H1 (cell line): ENCODE measurements at regions not wholly inside any gene's neighbourhood (a gene's known extent, or its start where the extent isn't known, plus 50 kb on each side); places are given as distances from the start of the nearest gene placed in this dataset.
"Not testable (repeated sequence)": the region's sequence is repeated elsewhere in the genome, so short reads cannot be mapped to it uniquely, and the experiment has no call there.

Experiments used
- CTCF ChIA-PET: fragments of 300-600 bp; sonication (Branson Sonifier 250); formaldehyde crosslinking; loops from one replicate; lab custom pipeline; 2021; ENCODE audit not compliant: partially characterized antibody; lab: Charles Lee
- POLR2A ChIA-PET: fragments of 300-600 bp; sonication (Branson Sonifier 250); formaldehyde crosslinking; loops from one replicate; lab custom pipeline; 2021; ENCODE audit warnings: inconsistent platforms; ENCODE audit not compliant: partially characterized antibody; lab: Charles Lee
- DNase-seq, 2 experiments: peaks; one replicate each; pipeline versions ENCODE4 v3.0.0 to v3.0.0-alpha.2; 2010 to 2022; ENCODE audit warnings: low spot score in 2 of 2, low read depth in 1 of 2, mixed read lengths in 1 of 2
- FAIRE-seq: peaks from 2 replicates; lab custom pipeline; 2011; peaks lifted over from hg19 to GRCh38; lab: Jason Lieb, UNC
- H2AFZ ChIP-seq: 2 replicates; pipeline ENCODE4 v1.8.1; 2012; ENCODE audit warnings: low read length, inconsistent platforms
- H2AK5ac ChIP-seq: 2 replicates; pipeline ENCODE4 v1.6.1; 2013; ENCODE audit warnings: low read depth, low read length
- H2BK120ac ChIP-seq: replicated peaks from 2 replicates; pipeline ENCODE3; 2013; ENCODE audit warnings: low read depth, low read length, inconsistent platforms
- H2BK12ac ChIP-seq: 2 replicates; pipeline ENCODE4 v1.6.1; 2013; ENCODE audit warnings: low read depth, low read length
- H2BK15ac ChIP-seq: 2 replicates; pipeline ENCODE4 v1.6.1; 2013; ENCODE audit warnings: low read length
- H2BK20ac ChIP-seq: 2 replicates; pipeline ENCODE4 v1.6.1; 2013; ENCODE audit warnings: low read length
- H2BK5ac ChIP-seq: 2 replicates; pipeline ENCODE4 v1.6.1; 2013; ENCODE audit warnings: low read depth, low read length
- H3K14ac ChIP-seq: 2 replicates; pipeline ENCODE4 v1.6.1; 2013; ENCODE audit warnings: inconsistent platforms; ENCODE audit not compliant: insufficient read length
- H3K18ac ChIP-seq: 2 replicates; pipeline ENCODE4 v1.6.1; 2013; ENCODE audit warnings: low read length; ENCODE audit errors: extremely low read depth
- H3K23ac ChIP-seq: 2 replicates; pipeline ENCODE4 v1.6.1; 2013; ENCODE audit warnings: inconsistent platforms; ENCODE audit not compliant: insufficient read length
- H3K23me2 ChIP-seq: 2 replicates; pipeline ENCODE4 v1.6.1; 2013; ENCODE audit warnings: low read depth, low read length
- H3K27ac ChIP-seq: 2 replicates; pipeline ENCODE4 v1.6.1; 2011; ENCODE audit warnings: low read depth, low read length, inconsistent platforms
- H3K27me3 ChIP-seq, 4 experiments: replicated peaks in 1 of 4; 1 replicate in 1 of 4; 2 replicates in 3 of 4; pipeline versions ENCODE4 v1.6.1 to v1.8.1; 2011 to 2013; ENCODE audit warnings: low read length in 3 of 4, mild to moderate bottlenecking in 3 of 4, inconsistent platforms in 2 of 4, mixed read lengths in 2 of 4, moderate library complexity in 1 of 4; ENCODE audit not compliant: control insufficient read depth in 3 of 4, insufficient read depth in 3 of 4; ENCODE audit errors: extremely low read depth in 1 of 4
- H3K36me3 ChIP-seq, 4 experiments: 2 replicates each; pipeline versions ENCODE4 v1.6.1 to v1.8.1; 2011 to 2013; ENCODE audit warnings: mild to moderate bottlenecking in 4 of 4, low read length in 3 of 4, moderate library complexity in 2 of 4, control low read depth in 1 of 4, inconsistent platforms in 1 of 4; ENCODE audit not compliant: insufficient read depth in 4 of 4, control insufficient read depth in 2 of 4
- H3K4ac ChIP-seq: replicated peaks from 2 replicates; pipeline ENCODE3; 2013; ENCODE audit warnings: low read length, low read depth, mixed read lengths, inconsistent platforms; ENCODE audit not compliant: insufficient read length
- H3K4me1 ChIP-seq, 4 experiments: replicated peaks in 1 of 4; 1 replicate in 1 of 4; 2 replicates in 3 of 4; pipeline versions ENCODE4 v1.6.1 to v1.8.1; 2011 to 2013; ENCODE audit warnings: low read length in 3 of 4, inconsistent platforms in 2 of 4, mixed read lengths in 1 of 4; ENCODE audit not compliant: insufficient read depth in 4 of 4, control insufficient read depth in 3 of 4
- H3K4me2 ChIP-seq, 2 experiments: 2 replicates each; pipeline versions ENCODE4 v1.6.1 to v1.8.1; 2011 to 2013; ENCODE audit warnings: low read depth in 2 of 2, low read length in 2 of 2, control low read depth in 1 of 2, inconsistent platforms in 1 of 2, mild to moderate bottlenecking in 1 of 2; ENCODE audit not compliant: insufficient read depth in 1 of 2
- H3K4me3 ChIP-seq, 4 experiments: fragments of 200-600, 300-600 bp in 1 of 4; sonication (generic), shearing (Covaris generic), sonication (Bioruptor Twin) in 1 of 4; 2 replicates each; pipeline versions ENCODE4 v1.5.1 to v1.8.1; 2011 to 2016; ENCODE audit warnings: low read length in 4 of 4, low read depth in 3 of 4, control low read depth in 2 of 4, inconsistent platforms in 2 of 4, mild to moderate bottlenecking in 2 of 4, mixed read lengths in 1 of 4, moderate library complexity in 1 of 4; ENCODE audit not compliant: insufficient read depth in 2 of 4; ENCODE audit errors: extremely low read depth in 1 of 4
- H3K56ac ChIP-seq: replicated peaks from 2 replicates; pipeline ENCODE3; 2013; ENCODE audit warnings: low read depth, mild to moderate bottlenecking, mixed read lengths, low read length, inconsistent platforms; ENCODE audit not compliant: insufficient read length
- H3K79me1 ChIP-seq: 2 replicates; pipeline ENCODE4 v1.6.1; 2013; ENCODE audit warnings: low read depth, low read length, control low read depth
- H3K79me2 ChIP-seq, 2 experiments: 2 replicates each; pipeline versions ENCODE4 v1.6.1 to v1.8.1; 2012 to 2013; ENCODE audit warnings: low read length in 2 of 2, mild to moderate bottlenecking in 2 of 2, inconsistent platforms in 1 of 2; ENCODE audit not compliant: insufficient read depth in 2 of 2, control insufficient read depth in 1 of 2
- H3K9ac ChIP-seq, 4 experiments: replicated peaks in 1 of 4; 1 replicate in 1 of 4; 2 replicates in 3 of 4; pipeline versions ENCODE4 v1.6.1 to v1.8.1; 2011 to 2013; ENCODE audit warnings: low read depth in 3 of 4, low read length in 3 of 4, control low read depth in 2 of 4, mild to moderate bottlenecking in 2 of 4, moderate library complexity in 2 of 4, inconsistent platforms in 1 of 4; ENCODE audit errors: extremely low read depth in 1 of 4
- H3K9me3 ChIP-seq, 2 experiments: 2 replicates each; pipeline versions ENCODE4 v1.6.1 to v1.8.1; 2012 to 2013; ENCODE audit warnings: mild to moderate bottlenecking in 2 of 2, moderate library complexity in 2 of 2, control low read depth in 1 of 2, inconsistent platforms in 1 of 2, low read depth in 1 of 2, low read length in 1 of 2, mixed read lengths in 1 of 2; ENCODE audit not compliant: insufficient read depth in 2 of 2
- H4K20me1 ChIP-seq, 2 experiments: replicated peaks in 1 of 2; 2 replicates each; pipeline versions ENCODE3 to v1.8.1; 2011 to 2013; ENCODE audit warnings: inconsistent platforms in 2 of 2, low read length in 2 of 2, mild to moderate bottlenecking in 1 of 2; ENCODE audit not compliant: insufficient read depth in 2 of 2, control insufficient read depth in 1 of 2
- H4K5ac ChIP-seq: 2 replicates; pipeline ENCODE4 v1.6.1; 2013; ENCODE audit warnings: low read length, low read depth, mixed read lengths, inconsistent platforms; ENCODE audit not compliant: insufficient read length
- H4K8ac ChIP-seq: 2 replicates; pipeline ENCODE4 v1.8.0; 2013; ENCODE audit warnings: mild to moderate bottlenecking, moderate library complexity, low read length, inconsistent platforms; ENCODE audit not compliant: insufficient read depth; ENCODE audit errors: extremely low read depth
- H4K91ac ChIP-seq: replicated peaks from 2 replicates; pipeline ENCODE3; 2013; ENCODE audit warnings: low read length, mixed read lengths, inconsistent platforms; ENCODE audit not compliant: insufficient read length
- ATF2 ChIP-seq: IDR thresholded peaks from 2 replicates; pipeline ENCODE4 v1.6.1; 2012; ENCODE audit warnings: low read length, inconsistent platforms
- CREB1 ChIP-seq: IDR thresholded peaks from 2 replicates; pipeline ENCODE4 v1.6.1; 2012; ENCODE audit warnings: inconsistent platforms
- CTCF ChIP-seq, 3 experiments: IDR thresholded peaks; 1 replicate in 2 of 3; 2 replicates in 1 of 3; pipeline versions ENCODE4 v1.5.1 to v1.6.1; 2011; ENCODE audit warnings: low read length in 3 of 3, mild to moderate bottlenecking in 3 of 3, inconsistent platforms in 2 of 3, low read depth in 1 of 3, moderate library complexity in 1 of 3; ENCODE audit not compliant: insufficient read depth in 1 of 3; ENCODE audit errors: control extremely low read depth in 1 of 3
- KDM1A ChIP-seq: fragments of 200-600, 300-600 bp; sonication (generic); IDR thresholded peaks from 2 replicates; pipeline ENCODE4 v1.7.1; 2016; ENCODE audit warnings: mild to moderate bottlenecking, low read length, borderline replicate concordance
- SRF ChIP-seq: IDR thresholded peaks from 2 replicates; pipeline ENCODE4 v1.6.1; 2011; ENCODE audit warnings: mild to moderate bottlenecking, low read depth, low read length, moderate library complexity
- WGBS, 2 experiments: shearing (Covaris generic) in 1 of 2; methylation state at CpG; one replicate each; pipeline versions ENCODE4 v1.1.6 to v1.1.7; 2013 to 2015; ENCODE audit warnings: low lambda C conversion rate in 2 of 2, mixed read lengths in 2 of 2, inconsistent platforms in 1 of 2, low coverage in 1 of 2, missing lambda C conversion rate in 1 of 2; ENCODE audit not compliant: insufficient replicate concordance in 2 of 2, insufficient coverage in 1 of 2, insufficient read length in 1 of 2; ENCODE audit errors: extremely low coverage in 1 of 2, missing lambda C conversion rate in 1 of 2; 5-methylcytosine and 5-hydroxymethylcytosine counted together

GRCh38 chr14:37753459-37753858, 158.0 kb downstream of the TTC6 start (continued):
- TF ChIP-seq ATF2 (no peak), KDM1A (no peak), CREB1 (no peak), CTCF (IDR thresholded peaks at IDR 0.05; ENCODE audit: control extremely low read depth in 1 of 3, insufficient read depth in 1 of 3, low read depth in 1 of 3, low read length in 3 of 3) (no peak), SRF (no peak)

GRCh38 chr14:37760275-37760674, 164.8 kb downstream of the TTC6 start:
- H2BK120ac ChIP-seq, H3K79me2 ChIP-seq, H4K91ac ChIP-seq, H4K8ac ChIP-seq, H3K4me3 ChIP-seq, CTCF ChIA-PET, H2BK15ac ChIP-seq, H3K23ac ChIP-seq, H4K5ac ChIP-seq, POLR2A ChIA-PET, H2BK5ac ChIP-seq, H2BK20ac ChIP-seq, H3K23me2 ChIP-seq, H3K18ac ChIP-seq, H3K27me3 ChIP-seq, H3K4ac ChIP-seq, FAIRE-seq, H2AK5ac ChIP-seq, H3K27ac ChIP-seq, H3K4me1 ChIP-seq, H3K36me3 ChIP-seq, H3K56ac ChIP-seq, H3K14ac ChIP-seq, H3K9ac ChIP-seq, H4K20me1 ChIP-seq, H3K79me1 ChIP-seq, DNase-seq, H2AFZ ChIP-seq, H3K4me2 ChIP-seq, H2BK12ac ChIP-seq, H3K9me3 ChIP-seq: not testable (repeated sequence)
- 88% methylated on average over 2 of the region's 2 CpGs; no CpG with 5 or more reads in 1 of the 2 experiments for WGBS, 2 experiments
